AG09309 (cell line): ENCODE measurements at regions not wholly inside any gene's neighbourhood (a gene's known extent, or its start where the extent isn't known, plus 50 kb on each side); places are given as distances from the start of the nearest gene placed in this dataset.

Source experiments
- DNase-seq: peaks from one replicate; pipeline ENCODE4 v3.0.0-alpha.2; 2010; ENCODE audit warnings: low read depth
- H3K4me3 ChIP-seq: 2 replicates; pipeline ENCODE4 v1.5.1; 2011; ENCODE audit warnings: mild to moderate bottlenecking, low read depth, low read length, moderate library complexity; ENCODE audit not compliant: control insufficient read depth
- CTCF ChIP-seq: IDR thresholded peaks from 2 replicates; pipeline ENCODE4 v1.5.1; 2011; ENCODE audit warnings: mild to moderate bottlenecking, low read depth, low read length, inconsistent platforms; ENCODE audit not compliant: insufficient read depth, control insufficient read depth; ENCODE audit errors: missing control alignments

GRCh38 chr9:16031486-16031885 is 478.6 kb downstream of the CCDC171 start:
- no peak for DNase-seq
- H3K4me3 ChIP-seq: no peak overlapping the region
- TF ChIP-seq CTCF: no peak

- DNase-seq: no peak
These were observed 479.1 kb downstream of the CCDC171 start for GRCh38 chr9:16031971-16032370.

DNA sequence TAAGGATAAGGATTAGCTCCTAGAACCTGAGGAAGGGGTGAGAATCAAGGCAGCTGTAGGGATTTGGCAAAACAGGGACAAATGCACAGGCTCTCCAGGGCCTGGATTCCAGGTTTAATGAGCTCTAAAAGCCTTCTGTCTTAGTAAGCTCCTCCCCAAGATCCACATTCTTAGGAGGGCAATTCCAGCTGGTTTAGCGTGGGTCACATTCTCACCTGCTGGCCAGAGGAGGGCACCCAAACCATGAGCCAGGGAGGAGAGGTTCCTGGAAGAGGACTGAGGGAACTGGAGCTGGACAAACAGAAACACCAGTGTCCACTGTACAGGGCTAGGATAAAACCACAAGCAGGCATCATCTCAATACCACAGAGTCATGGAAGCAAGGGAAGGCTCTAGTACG is 480.0 kb downstream of the CCDC171 start:
- DNase-seq: no peak
- no peak overlapping the region for H3K4me3 ChIP-seq
- peak; percentile 39 for TF ChIP-seq CTCF

More at GRCh38 chr9:16031971-16032370, 479.1 kb downstream of the CCDC171 start:
- H3K4me3 ChIP-seq: no peak overlapping the region
- no peak for TF ChIP-seq CTCF

- no peak overlapping the region for H3K4me3 ChIP-seq
- TF ChIP-seq CTCF: no peak
- no peak for DNase-seq
These were observed 480.4 kb downstream of the CCDC171 start for GRCh38 chr9:16033253-16033652.

DNA sequence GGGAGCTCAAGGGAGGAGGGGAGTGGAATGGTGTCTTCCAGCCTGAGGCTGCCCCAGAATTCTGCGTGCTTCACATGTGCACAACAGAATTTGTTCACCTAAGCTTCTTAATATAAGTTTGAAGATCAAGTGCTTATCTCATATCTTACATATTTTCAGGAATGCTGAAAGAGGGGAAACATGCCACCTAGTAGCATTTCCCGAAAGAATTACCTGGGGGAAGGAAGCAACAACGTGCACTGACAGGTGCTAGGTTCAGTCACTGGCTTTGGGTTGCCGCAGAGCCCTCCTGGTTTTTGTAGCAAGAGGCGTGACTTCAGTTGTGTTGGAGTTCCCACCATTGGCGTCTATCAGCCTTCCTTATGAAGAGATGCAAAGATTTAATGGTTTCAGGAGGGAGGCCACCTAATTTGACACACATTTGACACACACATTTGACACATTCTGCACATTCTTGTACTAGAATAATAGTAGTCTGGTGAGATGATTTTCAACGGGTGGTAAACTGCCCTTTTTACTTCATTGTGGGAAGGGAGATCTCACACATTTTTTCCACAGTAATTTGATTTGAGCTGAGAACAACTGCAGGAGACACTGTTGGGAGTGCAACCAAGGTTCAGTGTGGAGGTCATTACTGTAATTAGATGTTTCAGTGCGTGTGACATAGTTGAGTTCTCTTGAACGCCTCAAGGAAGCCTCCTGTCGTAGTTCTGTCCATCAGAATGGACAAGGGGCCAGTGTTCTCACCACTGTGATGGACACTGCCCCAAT is 481.3 kb downstream of the CCDC171 start:
- H3K4me3 ChIP-seq: no peak overlapping the region
- no peak for DNase-seq
- no peak for TF ChIP-seq CTCF

- no peak overlapping the region for H3K4me3 ChIP-seq
- TF ChIP-seq CTCF: no peak
- DNase-seq: no peak
These were observed 486.6 kb downstream of the CCDC171 start for GRCh38 chr9:16039218-16039987.
